Anterior cingulate cortex (tissue), 58 donors: ENCODE measurements at regions not wholly inside any gene's neighbourhood (a gene's known extent, or its start where the extent isn't known, plus 50 kb on each side); places are given as distances from the start of the nearest gene placed in this dataset.

ENCODE experiments used
- DNase-seq, 58 donors: peaks; one replicate each; lab custom pipeline; 2025; lab: John Stamatoyannopoulos, UW

- DNase-seq: no peak
Measured at GRCh38 chr12:59927032-59927431, 331.2 kb downstream of the SLC16A7 start.

- DNase-seq: no peak
Measured at GRCh38 chr12:59928416-59928815, 332.6 kb downstream of the SLC16A7 start.

- no peak for DNase-seq
Measured at GRCh38 chr12:59929110-59929509, 333.3 kb downstream of the SLC16A7 start.

- no peak for DNase-seq
Measured at GRCh38 chr12:59934486-59934885, 338.7 kb downstream of the SLC16A7 start.

GRCh38 chr12:59936534-59936933, 340.7 kb downstream of the SLC16A7 start:
- DNase-seq: no peak

GRCh38 chr12:59937148-59937547, 341.3 kb downstream of the SLC16A7 start:
- no peak for DNase-seq

- DNase-seq: no peak
Measured at GRCh38 chr12:59938190-59938962, 342.5 kb downstream of the SLC16A7 start.

GRCh38 chr12:59940631-59941342, 345.0 kb downstream of the SLC16A7 start:
- DNase-seq: no peak

- DNase-seq: no peak
Measured at GRCh38 chr12:59941461-59941860, 345.6 kb downstream of the SLC16A7 start.

- DNase-seq: no peak
Measured at GRCh38 chr12:59944177-59944576, 348.3 kb downstream of the SLC16A7 start.

GRCh38 chr12:59946635-59947034, 350.8 kb downstream of the SLC16A7 start:
- DNase-seq: no peak

GRCh38 chr12:59963546-59963945, 367.7 kb downstream of the SLC16A7 start:
- DNase-seq: no peak

- DNase-seq: no peak
Measured at GRCh38 chr12:59972905-59973304, 377.1 kb downstream of the SLC16A7 start.

GRCh38 chr12:59973515-59973914, 377.7 kb downstream of the SLC16A7 start:
- no peak for DNase-seq

GRCh38 chr12:59977779-59978178, 381.9 kb downstream of the SLC16A7 start:
- DNase-seq: no peak

- no peak for DNase-seq
Measured at GRCh38 chr12:59980476-59980875, 384.6 kb downstream of the SLC16A7 start.

GRCh38 chr12:59999291-59999690, 403.5 kb downstream of the SLC16A7 start:
- DNase-seq: no peak

- no peak for DNase-seq
Measured at GRCh38 chr12:60010486-60010885, 414.7 kb downstream of the SLC16A7 start.

- DNase-seq: no peak
Measured at GRCh38 chr12:60012659-60013058, 416.8 kb downstream of the SLC16A7 start.

GRCh38 chr12:60014436-60014835, 418.6 kb downstream of the SLC16A7 start:
- no peak for DNase-seq

GRCh38 chr12:60020068-60020467, 424.2 kb downstream of the SLC16A7 start:
- DNase-seq: no peak

- DNase-seq: no peak
Measured at GRCh38 chr12:60021235-60021634, 425.4 kb downstream of the SLC16A7 start.
